Activated T-helper 17 cell treated with anti-CD3 and anti-CD28 coated beads, Interleukin-2, amount 50 U/mL, for 72 hours (primary cell): ENCODE measurements at regions not wholly inside any gene's neighbourhood (a gene's known extent, or its start where the extent isn't known, plus 50 kb on each side); places are given as distances from the start of the nearest gene placed in this dataset.
"Not testable (repeated sequence)": the region's sequence is repeated elsewhere in the genome, so short reads cannot be mapped to it uniquely, and the experiment has no call there.

ENCODE experiments used
- ATAC-seq: fragments of 150-1000 bp; cut with Tn5 transposase; replicated peaks from 2 replicates; pipeline ENCODE4 v1.10.0; 2021; ENCODE audit warnings: mild to moderate bottlenecking, moderate library complexity
- H3K27ac Mint-ChIP-seq: one replicate; pipeline ENCODE4 v1.8.0; 2022; ENCODE audit warnings: mixed read lengths
- H3K27me3 Mint-ChIP-seq: one replicate; pipeline ENCODE4 v1.8.0; 2022; ENCODE audit warnings: mixed read lengths
- H3K36me3 Mint-ChIP-seq: one replicate; pipeline ENCODE4 v1.8.0; 2022; ENCODE audit warnings: low read depth, mild to moderate bottlenecking, mixed read lengths
- H3K4me1 Mint-ChIP-seq: one replicate; pipeline ENCODE4 v1.8.0; 2022; ENCODE audit warnings: mixed read lengths
- H3K4me3 Mint-ChIP-seq: one replicate; pipeline ENCODE4 v1.8.0; 2022; ENCODE audit warnings: mild to moderate bottlenecking, mixed read lengths
- H3K9me3 Mint-ChIP-seq: one replicate; pipeline ENCODE4 v1.8.0; 2022; ENCODE audit warnings: mixed read lengths

DNA sequence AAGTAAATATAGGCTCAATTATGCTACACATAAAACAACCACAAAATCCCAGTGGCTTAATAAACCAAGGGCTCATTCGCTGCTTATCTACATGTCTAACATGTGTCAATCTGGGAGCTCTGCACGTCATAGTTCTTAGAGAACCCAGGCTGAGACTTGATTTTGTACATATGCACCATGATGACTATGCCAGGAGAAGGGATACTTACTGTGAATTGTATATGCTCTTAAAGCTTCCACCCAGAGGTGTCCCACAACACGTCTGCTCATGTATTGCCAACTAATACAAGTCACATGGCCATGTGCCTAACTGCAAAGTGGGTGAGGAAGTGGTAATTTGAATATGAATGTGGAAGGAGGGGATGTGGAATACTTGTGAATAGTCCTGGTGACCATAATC, 262.1 kb downstream of the CPS1 start:
- Mint-ChIP-seq H3K27me3 (no peaks in the 10 kb centered on the region), H3K9me3 (peaks cover 8% of the 10 kb centered on the region), H3K36me3 (no peaks in the 10 kb centered on the region), H3K27ac (no peak overlapping the region), H3K4me3 (no peak overlapping the region), H3K4me1 (no peaks in the 10 kb centered on the region)
- no peak for ATAC-seq

DNA sequence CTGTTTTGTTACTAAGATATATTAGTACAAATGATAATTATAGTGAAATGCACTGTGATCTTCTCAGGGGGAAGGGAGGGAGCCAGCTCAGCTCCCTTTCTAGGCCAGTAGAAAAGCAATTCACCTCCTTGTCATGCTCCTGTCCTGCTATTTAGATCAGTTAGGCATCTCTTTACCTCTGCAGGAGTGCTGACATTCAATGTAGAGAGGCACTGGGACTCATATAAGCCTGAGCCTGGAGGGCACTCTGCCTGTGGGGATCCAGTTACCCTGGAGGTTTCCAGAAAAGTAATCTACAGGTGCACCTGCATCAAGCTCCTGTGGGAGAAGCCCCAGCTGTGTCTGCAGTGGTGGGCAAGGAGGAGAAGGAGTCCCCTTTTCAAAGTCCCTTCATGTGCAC, 277.0 kb downstream of the CPS1 start:
- Mint-ChIP-seq H3K4me1 (no peaks in the 10 kb centered on the region), H3K27me3 (no peaks in the 10 kb centered on the region), H3K27ac (no peak overlapping the region), H3K4me3 (no peak overlapping the region), H3K36me3 (no peaks in the 10 kb centered on the region), H3K9me3 (no peaks in the 10 kb centered on the region)
- no peak for ATAC-seq

GRCh38 chr2:210839034-210839433, 282.6 kb downstream of the CPS1 start:
- H3K4me1 Mint-ChIP-seq = no peaks in the 10 kb centered on the region
- no peaks in the 10 kb centered on the region for H3K27me3 Mint-ChIP-seq
- peaks cover 4% of the 10 kb centered on the region for H3K9me3 Mint-ChIP-seq
- no peak for ATAC-seq
- no peaks in the 10 kb centered on the region for H3K36me3 Mint-ChIP-seq
- H3K4me3 Mint-ChIP-seq = no peak overlapping the region
- no peak overlapping the region for H3K27ac Mint-ChIP-seq

DNA sequence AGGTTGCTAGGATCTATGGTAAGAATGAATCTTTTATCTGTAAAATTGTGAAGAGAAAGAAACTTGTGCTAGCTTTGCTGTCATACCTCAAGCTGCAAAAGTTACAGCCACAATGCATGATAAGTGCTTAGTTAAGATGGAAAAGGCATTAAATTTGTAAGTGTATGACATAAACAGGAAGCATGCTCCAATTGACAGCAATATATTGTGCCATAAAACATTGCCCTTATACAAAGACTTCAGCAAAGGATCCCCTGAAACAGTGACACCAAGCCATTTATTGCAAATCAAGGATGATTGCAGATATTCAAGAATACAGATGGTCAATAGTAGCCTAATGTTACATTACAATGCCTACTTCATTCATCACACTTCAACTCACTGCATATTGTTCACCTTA, 283.1 kb downstream of the CPS1 start:
- H3K9me3 Mint-ChIP-seq = peaks cover 4% of the 10 kb centered on the region
- no peaks in the 10 kb centered on the region for H3K27me3 Mint-ChIP-seq
- no peaks in the 10 kb centered on the region for H3K4me1 Mint-ChIP-seq
- no peaks in the 10 kb centered on the region for H3K36me3 Mint-ChIP-seq
- H3K27ac Mint-ChIP-seq = no peak overlapping the region
- no peak overlapping the region for H3K4me3 Mint-ChIP-seq
- ATAC-seq = no peak

DNA sequence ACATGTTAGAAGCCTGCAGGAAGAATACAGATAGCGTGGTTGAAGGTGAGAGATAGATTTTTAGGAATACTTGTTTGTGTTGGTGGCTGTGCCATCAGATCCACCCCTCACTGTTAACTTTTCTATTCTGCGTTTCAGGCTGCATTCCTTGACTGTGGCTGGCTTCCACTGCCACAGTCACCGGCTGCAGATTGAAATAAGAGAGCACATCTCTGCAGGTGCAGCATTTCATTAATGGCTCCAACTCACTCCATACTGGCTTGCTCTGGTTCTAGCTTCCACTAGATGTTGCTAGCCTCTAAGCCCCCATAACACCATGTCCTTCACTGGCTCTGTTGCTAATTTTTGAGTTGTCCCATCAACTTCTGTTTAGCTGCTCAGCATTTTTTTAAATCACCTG, 286.5 kb downstream of the CPS1 start:
- no peak for ATAC-seq
- Mint-ChIP-seq H3K4me1 (no peaks in the 10 kb centered on the region), H3K36me3 (no peaks in the 10 kb centered on the region), H3K9me3 (peaks cover 4% of the 10 kb centered on the region), H3K27ac (no peak overlapping the region), H3K27me3 (no peaks in the 10 kb centered on the region), H3K4me3 (no peak overlapping the region)

GRCh38 chr2:210844016-210844415, 287.6 kb downstream of the CPS1 start:
- ATAC-seq = no peak
- Mint-ChIP-seq H3K4me3 (no peak overlapping the region), H3K4me1 (no peaks in the 10 kb centered on the region), H3K27ac (no peak overlapping the region), H3K36me3 (no peaks in the 10 kb centered on the region), H3K27me3 (no peaks in the 10 kb centered on the region), H3K9me3 (peaks cover 4% of the 10 kb centered on the region)

DNA sequence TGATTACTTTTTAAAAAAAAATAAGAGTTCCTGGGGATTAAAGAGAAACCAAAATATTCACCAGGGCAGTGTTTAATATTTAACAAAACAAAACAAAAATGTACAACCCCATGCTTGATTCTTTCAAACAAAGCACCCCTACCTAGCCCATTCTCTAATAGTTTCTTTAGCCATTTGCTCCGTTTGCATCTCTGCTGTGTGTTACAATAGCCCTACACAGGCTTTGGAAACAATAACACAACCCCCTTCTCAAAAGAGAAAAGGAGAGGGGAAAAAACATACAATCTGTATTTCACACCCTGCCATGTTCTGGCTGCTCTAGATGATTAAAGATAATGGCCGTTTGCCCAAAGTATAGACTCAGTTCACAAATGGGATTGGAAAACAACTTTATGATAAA, 302.9 kb downstream of the CPS1 start:
- Mint-ChIP-seq H3K27ac (no peak overlapping the region), H3K36me3 (no peaks in the 10 kb centered on the region), H3K9me3 (peaks cover 5% of the 10 kb centered on the region), H3K4me3 (no peak overlapping the region), H3K4me1 (no peaks in the 10 kb centered on the region), H3K27me3 (no peaks in the 10 kb centered on the region)
- ATAC-seq = no peak

GRCh38 chr2:210860276-210860675, 303.9 kb downstream of the CPS1 start:
- H3K36me3 Mint-ChIP-seq = no peaks in the 10 kb centered on the region
- no peak overlapping the region for H3K27ac Mint-ChIP-seq
- ATAC-seq = no peak
- no peaks in the 10 kb centered on the region for H3K27me3 Mint-ChIP-seq
- no peaks in the 10 kb centered on the region for H3K4me1 Mint-ChIP-seq
- H3K4me3 Mint-ChIP-seq = no peak overlapping the region
- H3K9me3 Mint-ChIP-seq = peaks cover 1% of the 10 kb centered on the region

GRCh38 chr2:210861038-210861665, 304.8 kb downstream of the CPS1 start:
- H3K9me3 Mint-ChIP-seq = no peaks in the 10 kb centered on the region
- no peaks in the 10 kb centered on the region for H3K36me3 Mint-ChIP-seq
- no peaks in the 10 kb centered on the region for H3K4me1 Mint-ChIP-seq
- no peak for ATAC-seq
- H3K27me3 Mint-ChIP-seq = no peaks in the 10 kb centered on the region
- H3K27ac Mint-ChIP-seq = no peak overlapping the region
- no peak overlapping the region for H3K4me3 Mint-ChIP-seq

GRCh38 chr2:210862283-210863065, 306.1 kb downstream of the CPS1 start:
- ATAC-seq = no peak
- H3K9me3 Mint-ChIP-seq = peaks cover 5% of the 10 kb centered on the region
- no peaks in the 10 kb centered on the region for H3K27me3 Mint-ChIP-seq
- H3K27ac Mint-ChIP-seq = no peak overlapping the region
- H3K4me3 Mint-ChIP-seq = no peak overlapping the region
- no peaks in the 10 kb centered on the region for H3K4me1 Mint-ChIP-seq
- no peaks in the 10 kb centered on the region for H3K36me3 Mint-ChIP-seq

DNA sequence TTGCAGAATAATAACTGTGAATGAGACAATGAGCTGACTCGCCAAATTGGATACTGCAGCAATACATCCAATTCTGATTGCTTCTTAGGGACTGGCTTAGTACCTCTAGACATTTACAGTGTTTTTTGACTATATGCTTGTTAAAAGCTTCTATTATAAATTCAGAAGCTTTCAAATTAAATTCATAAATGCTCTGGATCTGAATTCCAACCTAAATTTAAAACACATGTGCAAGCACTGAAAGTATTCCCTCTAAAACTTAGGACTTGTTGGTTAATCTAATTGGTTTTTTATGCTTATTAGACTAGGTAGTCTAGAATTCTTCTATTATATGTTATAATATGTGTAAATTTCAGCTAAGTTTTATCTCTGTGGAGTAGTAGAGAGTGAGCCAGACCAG, 306.9 kb downstream of the CPS1 start:
- H3K4me3 Mint-ChIP-seq = no peak overlapping the region
- H3K36me3 Mint-ChIP-seq = no peaks in the 10 kb centered on the region
- no peak overlapping the region for H3K27ac Mint-ChIP-seq
- no peaks in the 10 kb centered on the region for H3K4me1 Mint-ChIP-seq
- H3K27me3 Mint-ChIP-seq = no peaks in the 10 kb centered on the region
- H3K9me3 Mint-ChIP-seq = peaks cover 8% of the 10 kb centered on the region
- ATAC-seq = no peak

DNA sequence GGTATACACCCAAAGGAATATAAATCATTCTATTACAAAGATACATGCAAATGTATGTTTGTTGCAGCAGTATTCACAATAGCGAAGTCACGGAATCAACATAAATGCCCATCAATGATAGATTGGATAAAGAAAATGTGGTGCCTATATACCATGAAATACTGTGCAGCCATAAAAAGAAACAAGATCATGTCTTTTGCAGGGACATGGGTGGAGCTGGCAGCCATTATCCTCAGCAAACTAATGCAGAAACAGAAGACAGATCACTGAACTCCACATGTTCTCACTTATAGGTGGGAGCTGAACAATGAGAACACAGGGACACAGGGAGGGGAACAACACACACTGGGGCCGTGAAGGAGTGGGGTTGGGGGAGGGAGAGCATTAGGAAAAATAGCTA, 315.2 kb downstream of the CPS1 start:
- not testable (repeated sequence) for H3K4me1 Mint-ChIP-seq, ATAC-seq, H3K27me3 Mint-ChIP-seq, H3K36me3 Mint-ChIP-seq, H3K27ac Mint-ChIP-seq, H3K4me3 Mint-ChIP-seq
- H3K9me3 Mint-ChIP-seq = peaks cover 23% of the 10 kb centered on the region

GRCh38 chr2:210873631-210874030, 317.2 kb downstream of the CPS1 start:
- H3K9me3 Mint-ChIP-seq = peaks cover 13% of the 10 kb centered on the region
- H3K36me3 Mint-ChIP-seq = no peaks in the 10 kb centered on the region
- ATAC-seq = no peak
- no peaks in the 10 kb centered on the region for H3K27me3 Mint-ChIP-seq
- no peak overlapping the region for H3K4me3 Mint-ChIP-seq
- H3K4me1 Mint-ChIP-seq = no peaks in the 10 kb centered on the region
- H3K27ac Mint-ChIP-seq = no peak overlapping the region

DNA sequence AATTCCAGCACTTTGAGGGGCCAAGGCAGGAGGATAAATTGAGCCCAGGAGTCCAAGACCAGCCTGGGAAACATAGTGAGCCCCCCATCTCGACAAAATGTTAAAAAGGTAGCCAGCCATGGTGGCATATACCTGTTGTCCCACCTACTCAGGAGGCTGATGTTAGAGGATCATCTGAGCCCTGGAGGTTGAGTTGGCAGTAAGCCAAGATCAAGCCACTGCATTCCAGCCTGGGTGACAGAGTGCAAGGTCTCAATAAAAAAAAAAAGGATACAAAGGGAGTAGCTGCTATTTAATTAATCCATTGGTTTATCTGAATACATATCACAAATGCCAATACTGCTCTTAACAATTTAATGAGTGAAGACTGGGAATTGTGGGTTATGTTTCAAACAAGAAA, 327.8 kb downstream of the CPS1 start:
- H3K36me3 Mint-ChIP-seq = no peaks in the 10 kb centered on the region
- no peak for ATAC-seq
- no peaks in the 10 kb centered on the region for H3K27me3 Mint-ChIP-seq
- no peak overlapping the region for H3K27ac Mint-ChIP-seq
- peaks cover 17% of the 10 kb centered on the region for H3K9me3 Mint-ChIP-seq
- no peaks in the 10 kb centered on the region for H3K4me1 Mint-ChIP-seq
- H3K4me3 Mint-ChIP-seq = no peak overlapping the region

- ATAC-seq = no peak
- no peak overlapping the region for H3K27ac Mint-ChIP-seq
Measured at GRCh38 chr2:210888035-210888434, 331.6 kb downstream of the CPS1 start.

More at GRCh38 chr2:210888035-210888434, 331.6 kb downstream of the CPS1 start:
- H3K4me1 Mint-ChIP-seq = no peaks in the 10 kb centered on the region
- H3K36me3 Mint-ChIP-seq = no peaks in the 10 kb centered on the region
- H3K27me3 Mint-ChIP-seq = no peaks in the 10 kb centered on the region
- peaks cover 16% of the 10 kb centered on the region for H3K9me3 Mint-ChIP-seq
- no peak overlapping the region for H3K4me3 Mint-ChIP-seq
